GM19467 (cell line): ENCODE measurements at regions not wholly inside any gene's neighbourhood (a gene's known extent, or its start where the extent isn't known, plus 50 kb on each side); places are given as distances from the start of the nearest gene placed in this dataset.

Experiments
- ATAC-seq: cut with Tn5 transposase; IDR thresholded peaks from one replicate; pipeline ENCODE4 v1.9.1; 2021; ENCODE audit warnings: mild to moderate bottlenecking, moderate library complexity; ENCODE audit not compliant: unreplicated experiment

- no peak for ATAC-seq
Measured at GRCh38 chr4:81891005-81891996, 419.6 kb upstream of the RASGEF1B start.

GRCh38 chr4:81884986-81885385, 413.3 kb upstream of the RASGEF1B start:
- no peak for ATAC-seq

GRCh38 chr4:81883530-81884450, 412.1 kb upstream of the RASGEF1B start:
- no peak for ATAC-seq

GRCh38 chr4:81883004-81883403, 411.3 kb upstream of the RASGEF1B start:
- ATAC-seq = no peak

- ATAC-seq = no peak
Measured at GRCh38 chr4:81881855-81882621, 410.3 kb upstream of the RASGEF1B start.

GRCh38 chr4:81876106-81876505, 404.4 kb upstream of the RASGEF1B start:
- ATAC-seq = no peak

- ATAC-seq = no peak
Measured at GRCh38 chr4:81874661-81875515, 403.2 kb upstream of the RASGEF1B start.

GRCh38 chr4:81870275-81870674, 398.6 kb upstream of the RASGEF1B start:
- ATAC-seq = no peak

GRCh38 chr4:81860111-81860510, 388.4 kb upstream of the RASGEF1B start:
- ATAC-seq = no peak

- no peak for ATAC-seq
Measured at GRCh38 chr4:81854406-81854805, 382.7 kb upstream of the RASGEF1B start.

GRCh38 chr4:81852031-81852715, 380.5 kb upstream of the RASGEF1B start:
- no peak for ATAC-seq

- ATAC-seq = no peak
Measured at GRCh38 chr4:81850701-81851100, 379.0 kb upstream of the RASGEF1B start.

GRCh38 chr4:81845761-81846160, 374.1 kb upstream of the RASGEF1B start:
- no peak for ATAC-seq

GRCh38 chr4:81845273-81845672, 373.6 kb upstream of the RASGEF1B start:
- no peak for ATAC-seq

GRCh38 chr4:81844717-81845116, 373.0 kb upstream of the RASGEF1B start:
- ATAC-seq = peak; percentile 84

- ATAC-seq = no peak
Measured at GRCh38 chr4:81839347-81840042, 367.8 kb upstream of the RASGEF1B start.

- no peak for ATAC-seq
Measured at GRCh38 chr4:81838586-81838985, 366.9 kb upstream of the RASGEF1B start.

- no peak for ATAC-seq
Measured at GRCh38 chr4:81836716-81837115, 365.0 kb upstream of the RASGEF1B start.

- no peak for ATAC-seq
Measured at GRCh38 chr4:81833576-81833975, 361.9 kb upstream of the RASGEF1B start.
